ENCODE measurements at regions not wholly inside any gene's neighbourhood (a gene's known extent, or its start where the extent isn't known, plus 50 kb on each side); places are given as distances from the start of the nearest gene placed in this dataset.
A peak's percentile ranks its signal among the peaks of the same experiment; 100 is the strongest.

DNA sequence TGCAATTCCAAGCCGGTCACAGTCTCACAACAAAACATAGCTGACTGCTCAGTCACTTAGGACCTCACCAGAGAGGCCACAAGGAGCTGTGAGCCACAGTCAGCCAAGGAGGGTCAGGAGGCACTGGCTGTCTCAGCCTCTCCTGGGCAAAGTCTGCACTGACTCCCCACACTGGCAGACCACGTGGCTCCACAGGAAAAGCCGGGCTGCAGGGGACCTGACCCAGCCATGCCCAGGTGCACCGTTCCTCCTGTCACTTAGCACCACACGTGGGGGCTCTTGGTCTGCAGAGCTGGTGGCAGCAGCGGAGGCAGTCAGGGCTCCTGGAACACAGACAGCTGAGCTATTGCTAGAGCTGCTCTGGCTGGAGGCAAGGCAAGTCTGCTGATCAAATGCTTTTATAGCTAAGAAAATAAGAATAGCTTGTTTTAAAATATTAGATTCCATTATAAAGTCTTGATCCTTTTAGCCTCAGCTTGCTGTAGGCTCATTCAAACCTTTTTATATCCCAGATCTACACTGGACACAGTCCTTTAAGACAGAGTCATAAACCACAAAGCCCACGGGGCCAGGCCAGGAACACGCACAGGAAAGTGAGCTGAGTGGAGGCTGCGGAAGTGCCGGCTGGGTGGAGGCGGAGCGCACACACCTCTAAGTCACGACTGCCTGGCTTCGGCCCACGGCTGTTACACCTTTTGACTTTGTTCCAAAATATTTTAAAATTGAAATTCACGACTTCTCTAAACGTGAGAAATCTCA lies 744.1 kb downstream of the UQCRFS1 start:
- TF ChIP-seq, protein P1, sequence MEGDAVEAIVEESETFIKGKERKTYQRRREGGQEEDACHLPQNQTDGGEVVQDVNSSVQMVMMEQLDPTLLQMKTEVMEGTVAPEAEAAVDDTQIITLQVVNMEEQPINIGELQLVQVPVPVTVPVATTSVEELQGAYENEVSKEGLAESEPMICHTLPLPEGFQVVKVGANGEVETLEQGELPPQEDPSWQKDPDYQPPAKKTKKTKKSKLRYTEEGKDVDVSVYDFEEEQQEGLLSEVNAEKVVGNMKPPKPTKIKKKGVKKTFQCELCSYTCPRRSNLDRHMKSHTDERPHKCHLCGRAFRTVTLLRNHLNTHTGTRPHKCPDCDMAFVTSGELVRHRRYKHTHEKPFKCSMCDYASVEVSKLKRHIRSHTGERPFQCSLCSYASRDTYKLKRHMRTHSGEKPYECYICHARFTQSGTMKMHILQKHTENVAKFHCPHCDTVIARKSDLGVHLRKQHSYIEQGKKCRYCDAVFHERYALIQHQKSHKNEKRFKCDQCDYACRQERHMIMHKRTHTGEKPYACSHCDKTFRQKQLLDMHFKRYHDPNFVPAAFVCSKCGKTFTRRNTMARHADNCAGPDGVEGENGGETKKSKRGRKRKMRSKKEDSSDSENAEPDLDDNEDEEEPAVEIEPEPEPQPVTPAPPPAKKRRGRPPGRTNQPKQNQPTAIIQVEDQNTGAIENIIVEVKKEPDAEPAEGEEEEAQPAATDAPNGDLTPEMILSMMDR (IDR thresholded peaks at IDR 0.05): no peak
- H3K27me3 ChIP-seq: peaks cover 0 to 20% of the 10 kb centered on the region in 2 donors
- intact Hi-C loops (cut with DNase I): no loop called here
- no peaks in the 10 kb centered on the region for H3K36me3 ChIP-seq
- H3K4me1 ChIP-seq: peaks cover 0 to 22% of the 10 kb centered on the region in 2 donors
- no peak overlapping the region for H3K4me3 ChIP-seq
- H3K9me3 ChIP-seq: no peaks in the 10 kb centered on the region
- DNase-seq: peak in 2 of 4 donors; percentile 40 to 83
- H3K27ac ChIP-seq: no peak overlapping the region
- ATAC-seq: peak; percentile 32

DNA sequence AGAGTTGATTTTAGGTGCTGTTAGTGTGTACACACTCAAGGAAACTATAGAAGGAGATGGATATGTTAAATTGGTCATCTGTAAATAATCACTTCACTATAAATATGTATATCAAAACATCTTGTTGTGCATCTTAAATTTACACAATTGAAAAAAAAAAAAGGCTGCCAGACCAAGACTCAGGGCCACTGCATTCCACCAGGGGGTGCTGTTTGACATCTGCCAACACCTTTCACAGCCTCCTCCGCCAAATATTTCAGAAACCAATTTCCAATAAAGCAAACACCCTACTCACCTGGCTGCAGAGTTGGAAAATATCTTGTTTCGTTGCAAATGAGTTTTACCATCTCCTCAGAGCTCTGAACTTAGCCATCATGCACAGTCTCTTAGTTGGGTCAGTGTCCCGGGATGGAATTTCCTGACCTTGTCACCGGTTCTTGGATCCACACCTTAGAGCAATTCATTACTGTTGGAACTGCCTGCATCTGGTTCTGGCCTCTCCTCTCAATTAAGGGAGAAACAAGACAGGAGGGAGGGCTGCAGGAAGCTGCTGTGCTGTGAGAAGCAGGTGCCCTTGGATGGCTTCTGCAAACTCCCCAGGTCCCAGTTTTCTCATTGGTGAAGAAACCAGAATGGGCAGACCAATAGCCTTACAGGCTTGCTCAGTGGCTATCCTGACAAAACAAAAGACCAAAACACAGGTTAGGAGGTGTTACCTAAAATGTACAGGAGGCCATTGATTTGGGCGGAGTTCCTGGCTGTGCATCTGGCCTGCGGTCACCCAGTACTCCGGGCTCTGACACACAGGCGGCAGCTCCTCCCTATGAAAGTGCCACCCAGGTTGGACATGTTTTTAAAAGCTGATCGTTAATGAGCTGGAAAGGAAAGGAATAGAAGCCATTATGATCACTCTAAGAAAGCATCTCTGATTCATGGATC lies 746.6 kb downstream of the UQCRFS1 start:
- H3K9me3 ChIP-seq: no peaks in the 10 kb centered on the region
- no peak overlapping the region for H3K4me3 ChIP-seq
- TF ChIP-seq, protein P1 (IDR thresholded peaks at IDR 0.05): peak; percentile 77 to 80
- no peak overlapping the region for H3K27ac ChIP-seq
- intact Hi-C loops (cut with DNase I): no loop called here
- DNase-seq (peak in 3 of 4 donors; percentile 37 to 66 (median 55)), ATAC-seq (peak; percentile 81)
- H3K4me1 ChIP-seq: peaks cover 0 to 4% of the 10 kb centered on the region in 2 donors
- no peaks in the 10 kb centered on the region for H3K36me3 ChIP-seq
- H3K27me3 ChIP-seq: peaks cover 0 to 20% of the 10 kb centered on the region in 2 donors

DNA sequence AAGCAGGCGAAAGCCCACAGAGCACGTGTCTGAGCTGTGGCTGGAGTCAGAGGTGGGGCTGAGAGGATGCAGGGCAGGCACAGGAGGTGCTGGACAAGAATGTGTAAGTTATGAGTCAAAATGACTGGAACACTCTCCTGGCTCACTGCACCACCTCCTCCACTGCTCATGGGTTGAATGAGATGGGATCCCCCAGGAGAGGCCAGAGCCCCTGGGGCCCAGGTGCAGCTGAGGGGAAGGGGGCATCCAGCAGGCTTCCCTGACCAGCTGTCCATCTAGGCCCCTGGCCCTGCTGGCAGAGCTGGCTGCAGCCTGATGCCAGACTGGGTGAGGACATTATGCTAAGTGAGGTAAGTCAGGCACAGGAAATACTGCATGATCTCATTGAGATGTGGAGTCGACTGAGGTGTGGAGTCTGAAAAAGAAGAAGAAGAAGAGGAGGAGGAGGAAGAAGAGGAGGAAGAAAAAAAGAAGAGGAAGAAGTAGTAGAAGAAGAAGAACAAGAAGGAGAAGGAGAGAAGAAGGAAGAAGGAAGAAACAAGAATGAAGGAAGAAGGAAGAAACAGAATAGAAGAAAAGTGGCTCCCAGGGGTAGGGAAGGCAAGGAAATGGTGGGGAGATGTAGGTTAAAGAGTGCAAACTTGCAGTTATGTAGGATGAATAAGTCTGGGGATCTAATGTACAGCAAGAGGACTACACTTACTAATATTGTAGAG lies 747.4 kb downstream of the UQCRFS1 start:
- ATAC-seq (no peak), DNase-seq (no peak)
- TF ChIP-seq, protein P1 (IDR thresholded peaks at IDR 0.05): no peak
- Histone ChIP-seq H3K4me1 (peaks cover 0 to 4% of the 10 kb centered on the region in 2 donors), H3K27ac (no peak overlapping the region), H3K9me3 (no peaks in the 10 kb centered on the region), H3K4me3 (no peak overlapping the region), H3K27me3 (peaks cover 0 to 20% of the 10 kb centered on the region in 2 donors), H3K36me3 (no peaks in the 10 kb centered on the region)
- intact Hi-C loops (cut with DNase I): no loop called here

DNA sequence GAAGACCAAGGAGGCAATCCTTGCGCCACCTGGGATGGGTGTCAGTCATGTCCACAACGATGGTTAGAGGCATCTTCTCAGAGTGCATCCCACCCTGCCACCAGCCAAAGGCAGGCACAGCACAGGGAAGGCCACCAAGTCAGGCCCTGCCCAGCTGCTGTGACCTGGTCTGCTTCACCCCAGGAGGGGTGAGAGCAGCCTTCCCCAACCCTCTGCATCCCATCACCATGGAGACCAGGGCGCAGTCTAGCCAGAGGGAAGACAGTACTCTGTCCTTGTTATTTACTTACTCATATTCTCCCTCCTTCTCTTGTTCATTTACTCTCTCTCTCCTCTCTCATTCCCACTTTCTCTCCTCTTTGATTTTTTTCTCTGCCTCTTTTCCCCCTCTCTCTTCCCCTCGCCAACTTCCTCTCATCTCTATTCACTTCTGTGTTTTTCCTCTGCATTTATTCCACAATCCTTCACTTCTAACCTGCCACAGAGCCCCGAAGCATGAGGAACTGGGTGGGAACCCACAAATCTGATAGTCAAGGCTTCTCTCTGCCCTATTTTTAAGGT lies 749.4 kb downstream of the UQCRFS1 start:
- Histone ChIP-seq H3K27ac (no peak overlapping the region), H3K9me3 (no peaks in the 10 kb centered on the region), H3K4me1 (no peaks in the 10 kb centered on the region), H3K4me3 (no peak overlapping the region), H3K27me3 (peaks cover 0 to 17% of the 10 kb centered on the region in 2 donors), H3K36me3 (no peaks in the 10 kb centered on the region)
- DNase-seq: no peak
- intact Hi-C loops (cut with DNase I): no loop called here
- no peak for ATAC-seq
- TF ChIP-seq, protein P1 (IDR thresholded peaks at IDR 0.05): no peak

All from left lung (tissue), 4 donors.